ENCODE measurements at regions not wholly inside any gene's neighbourhood (a gene's known extent, or its start where the extent isn't known, plus 50 kb on each side); places are given as distances from the start of the nearest gene placed in this dataset.

DNA sequence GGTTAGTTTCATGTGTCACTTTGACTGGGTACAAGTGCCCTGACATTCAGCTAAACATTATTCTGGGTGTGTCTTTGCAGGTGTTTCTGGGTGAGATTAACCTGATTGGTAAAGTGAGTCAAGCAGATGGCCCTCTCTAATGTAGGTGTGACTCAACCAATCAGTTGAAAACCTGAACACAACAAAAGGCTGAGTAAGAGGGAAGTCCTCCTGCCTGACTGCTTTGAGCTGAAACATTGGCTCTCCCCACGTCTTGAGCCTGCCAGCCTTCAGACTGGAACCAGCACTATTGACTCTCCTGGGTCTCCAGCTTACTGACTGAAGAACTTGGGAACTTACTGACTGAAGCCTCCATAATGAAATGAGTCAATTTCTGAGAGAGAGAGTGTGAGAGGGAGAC is 70.0 kb upstream of the C21orf91 start:
- no peak for DNase-seq

- no peak for DNase-seq
Measured at GRCh38 chr21:17869115-17869514, 50.0 kb upstream of the C21orf91 start.

Data from NCI-H446 treated with DMSO at 0.1 percent for 48 hours (cell line).